ENCODE measurements at regions not wholly inside any gene's neighbourhood (a gene's known extent, or its start where the extent isn't known, plus 50 kb on each side); places are given as distances from the start of the nearest gene placed in this dataset.
"Not testable (repeated sequence)": the region's sequence is repeated elsewhere in the genome, so short reads cannot be mapped to it uniquely, and the experiment has no call there.

DNA sequence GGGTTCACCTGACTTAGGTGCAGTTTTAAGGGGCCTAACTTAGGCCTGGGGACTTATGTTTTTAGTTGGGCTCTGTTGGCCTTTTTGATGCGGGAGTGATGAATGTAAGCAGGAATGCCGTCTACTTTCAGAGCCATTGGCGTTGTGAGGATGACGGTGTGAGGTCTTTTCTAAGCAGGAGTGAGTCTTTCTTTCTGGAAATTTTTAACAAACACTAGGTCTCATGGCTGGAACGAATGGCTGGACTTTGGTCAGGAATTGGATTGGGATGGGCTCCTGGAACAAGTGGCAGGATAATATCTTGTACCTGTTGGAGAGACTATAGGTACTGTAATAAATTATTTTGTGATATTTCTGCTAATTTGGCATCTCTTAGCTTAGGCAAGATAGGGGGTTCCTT is 163.9 kb upstream of the CCZ1B start:
- TF ChIP-seq, protein P1, sequence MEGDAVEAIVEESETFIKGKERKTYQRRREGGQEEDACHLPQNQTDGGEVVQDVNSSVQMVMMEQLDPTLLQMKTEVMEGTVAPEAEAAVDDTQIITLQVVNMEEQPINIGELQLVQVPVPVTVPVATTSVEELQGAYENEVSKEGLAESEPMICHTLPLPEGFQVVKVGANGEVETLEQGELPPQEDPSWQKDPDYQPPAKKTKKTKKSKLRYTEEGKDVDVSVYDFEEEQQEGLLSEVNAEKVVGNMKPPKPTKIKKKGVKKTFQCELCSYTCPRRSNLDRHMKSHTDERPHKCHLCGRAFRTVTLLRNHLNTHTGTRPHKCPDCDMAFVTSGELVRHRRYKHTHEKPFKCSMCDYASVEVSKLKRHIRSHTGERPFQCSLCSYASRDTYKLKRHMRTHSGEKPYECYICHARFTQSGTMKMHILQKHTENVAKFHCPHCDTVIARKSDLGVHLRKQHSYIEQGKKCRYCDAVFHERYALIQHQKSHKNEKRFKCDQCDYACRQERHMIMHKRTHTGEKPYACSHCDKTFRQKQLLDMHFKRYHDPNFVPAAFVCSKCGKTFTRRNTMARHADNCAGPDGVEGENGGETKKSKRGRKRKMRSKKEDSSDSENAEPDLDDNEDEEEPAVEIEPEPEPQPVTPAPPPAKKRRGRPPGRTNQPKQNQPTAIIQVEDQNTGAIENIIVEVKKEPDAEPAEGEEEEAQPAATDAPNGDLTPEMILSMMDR (IDR thresholded peaks at IDR 0.05), result not testable (repeated sequence)
- not testable (repeated sequence) for TF ChIP-seq POLR2A (IDR thresholded peaks at IDR 0.05)

Measured in thyroid gland (tissue), 4 donors.